ENCODE measurements at regions not wholly inside any gene's neighbourhood (a gene's known extent, or its start where the extent isn't known, plus 50 kb on each side); places are given as distances from the start of the nearest gene placed in this dataset.

DNA sequence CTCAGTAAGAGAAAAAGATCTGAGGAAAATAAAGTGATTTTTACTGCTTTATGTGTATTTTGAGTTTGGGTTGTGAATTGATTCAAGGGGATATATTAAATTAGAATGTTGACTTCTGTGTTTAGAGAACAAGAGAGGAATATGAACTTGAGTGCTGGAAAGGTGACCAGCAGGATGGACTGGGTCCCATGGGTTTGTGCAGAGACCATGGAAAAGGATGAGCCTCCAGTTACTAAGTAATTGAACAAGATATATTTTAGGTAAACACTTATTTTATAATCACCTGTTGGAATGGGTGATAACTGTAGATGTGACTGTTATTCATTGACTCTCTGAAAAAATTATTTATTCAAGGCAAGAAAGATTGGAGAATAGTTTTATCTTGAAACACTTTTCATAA is 82.0 kb upstream of the TOP3B start:
- peaks cover 50% of the 10 kb centered on the region for H3K4me1 ChIP-seq (ENCODE audit: low read length)
- TF ChIP-seq CTCF (IDR thresholded peaks at IDR 0.05; ENCODE audit: low read depth, low read length) (no peak), EZH2phosphoT487 (IDR thresholded peaks at IDR 0.05; ENCODE audit: low read depth) (no peak)
- no peak overlapping the region for H2AFZ ChIP-seq (ENCODE audit: low read depth, low read length)
- no peaks in the 10 kb centered on the region for H3K36me3 ChIP-seq (replicated peaks; ENCODE audit: low read depth, low read length)
- no peaks in the 10 kb centered on the region for H4K20me1 ChIP-seq (ENCODE audit: insufficient read depth, low read length)
- no peaks in the 10 kb centered on the region; the same call in 1 of the 2 replicates for H3K79me2 ChIP-seq (ENCODE audit: low read length)
- H3K9me3 ChIP-seq (ENCODE audit: insufficient read depth, low read length): no peaks in the 10 kb centered on the region
- no peak overlapping the region for H3K4me3 ChIP-seq (ENCODE audit: low read length)
- no peak overlapping the region for H3K4me2 ChIP-seq (ENCODE audit: low read length)
- H3K9ac ChIP-seq (ENCODE audit: low read length): no peak overlapping the region
- no peak overlapping the region for H3K27ac ChIP-seq (ENCODE audit: low read length)
- no peaks in the 10 kb centered on the region for H3K27me3 ChIP-seq (ENCODE audit: low read depth, low read length)

DNA sequence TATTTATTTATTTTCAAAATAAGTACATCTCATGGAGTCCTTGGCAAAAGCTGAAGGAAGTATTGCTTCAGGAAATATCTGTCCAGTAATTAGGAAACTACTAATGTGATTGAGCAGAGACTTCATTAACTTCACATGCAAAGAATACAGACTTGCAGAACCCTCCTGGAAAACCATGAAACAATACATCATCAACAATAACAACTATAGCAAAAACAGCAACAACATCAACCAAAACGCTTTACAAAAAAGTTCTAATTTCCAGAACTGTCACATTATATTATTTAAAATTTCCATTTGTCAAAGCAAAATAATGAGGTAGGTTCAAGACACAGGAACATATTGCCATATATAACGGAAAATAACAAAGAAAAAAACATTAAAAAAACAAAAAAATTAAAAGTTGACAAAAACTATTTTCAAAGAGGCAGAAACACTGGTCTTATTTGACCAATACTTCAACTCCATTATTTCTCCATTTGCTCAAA is 79.8 kb upstream of the TOP3B start:
- H3K4me1 ChIP-seq (ENCODE audit: low read length): peaks cover 51% of the 10 kb centered on the region
- H3K79me2 ChIP-seq (ENCODE audit: low read length): no peaks in the 10 kb centered on the region
- no peaks in the 10 kb centered on the region for H3K36me3 ChIP-seq (replicated peaks; ENCODE audit: low read depth, low read length)
- no peak overlapping the region for H3K4me2 ChIP-seq (ENCODE audit: low read length)
- no peak overlapping the region for H3K9ac ChIP-seq (ENCODE audit: low read length)
- no peak overlapping the region for H3K4me3 ChIP-seq (ENCODE audit: low read length)
- no peaks in the 10 kb centered on the region for H3K27me3 ChIP-seq (ENCODE audit: low read depth, low read length)
- no peak overlapping the region for H2AFZ ChIP-seq (ENCODE audit: low read depth, low read length)
- H4K20me1 ChIP-seq (ENCODE audit: insufficient read depth, low read length): no peaks in the 10 kb centered on the region
- 0 out of 2 replicates have a peak overlapping the region, but pooled peaks have one; percentile 85 for H3K27ac ChIP-seq (ENCODE audit: low read length)
- TF ChIP-seq CTCF (IDR thresholded peaks at IDR 0.05; ENCODE audit: low read depth, low read length) (no peak), EZH2phosphoT487 (IDR thresholded peaks at IDR 0.05; ENCODE audit: low read depth) (no peak)
- no peaks in the 10 kb centered on the region for H3K9me3 ChIP-seq (ENCODE audit: insufficient read depth, low read length)

GRCh38 chr22:22061085-22062077 is 78.8 kb upstream of the TOP3B start:
- peak overlapping the region; percentile 85 for H3K27ac ChIP-seq (ENCODE audit: low read length)
- peak overlapping the region; percentile 60 for H3K9ac ChIP-seq (ENCODE audit: low read length)
- peak overlapping the region; percentile 61 for H2AFZ ChIP-seq (ENCODE audit: low read depth, low read length)
- peak overlapping the region; percentile 57 for H3K4me2 ChIP-seq (ENCODE audit: low read length)
- H3K4me1 ChIP-seq (ENCODE audit: low read length): peaks cover 51% of the 10 kb centered on the region
- H4K20me1 ChIP-seq (ENCODE audit: insufficient read depth, low read length): no peaks in the 10 kb centered on the region
- TF ChIP-seq CTCF (IDR thresholded peaks at IDR 0.05; ENCODE audit: low read depth, low read length): peak; percentile 52
- TF ChIP-seq EZH2phosphoT487 (IDR thresholded peaks at IDR 0.05; ENCODE audit: low read depth): no peak
- no peaks in the 10 kb centered on the region for H3K9me3 ChIP-seq (ENCODE audit: insufficient read depth, low read length)
- peak overlapping the region; percentile 34 for H3K4me3 ChIP-seq (ENCODE audit: low read length)
- no peaks in the 10 kb centered on the region for H3K79me2 ChIP-seq (ENCODE audit: low read length)
- no peaks in the 10 kb centered on the region for H3K27me3 ChIP-seq (ENCODE audit: low read depth, low read length)
- H3K36me3 ChIP-seq (replicated peaks; ENCODE audit: low read depth, low read length): no peaks in the 10 kb centered on the region
